GM18507 (cell line): ENCODE measurements at regions not wholly inside any gene's neighbourhood (a gene's known extent, or its start where the extent isn't known, plus 50 kb on each side); places are given as distances from the start of the nearest gene placed in this dataset.
"Not testable (repeated sequence)": the region's sequence is repeated elsewhere in the genome, so short reads cannot be mapped to it uniquely, and the experiment has no call there.

ENCODE experiments used
- DNase-seq: peaks from one replicate; pipeline ENCODE4 v3.0.0; 2011; ENCODE audit warnings: low read depth; ENCODE audit not compliant: insufficient read length; ENCODE audit errors: extremely low spot score
- FAIRE-seq: peaks from 2 replicates; lab custom pipeline; 2011; peaks lifted over from hg19 to GRCh38; lab: Jason Lieb, UNC

GRCh38 chrX:138157850-138158249 lies 553.7 kb downstream of the FGF13 start:
- FAIRE-seq: no peak

GRCh38 chrX:138191998-138192397 lies 519.5 kb downstream of the FGF13 start:
- DNase-seq: no peak
- no peak for FAIRE-seq

More at GRCh38 chrX:138157850-138158249, 553.7 kb downstream of the FGF13 start:
- DNase-seq: no peak

- DNase-seq (no peak), FAIRE-seq (no peak)
Observed at GRCh38 chrX:138229718-138230117, 481.8 kb downstream of the FGF13 start.

GRCh38 chrX:138240266-138240665 lies 471.3 kb downstream of the FGF13 start:
- DNase-seq (no peak), FAIRE-seq (no peak)

- FAIRE-seq: no peak
- DNase-seq: no peak
Observed at GRCh38 chrX:138254001-138254400, 457.5 kb downstream of the FGF13 start.

GRCh38 chrX:138255373-138255772 lies 456.1 kb downstream of the FGF13 start:
- FAIRE-seq (no peak), DNase-seq (no peak)

- not testable (repeated sequence) for FAIRE-seq, DNase-seq
Observed at GRCh38 chrX:138264095-138264494, 447.4 kb downstream of the FGF13 start.

- FAIRE-seq: no peak
- DNase-seq: no peak
Observed at GRCh38 chrX:138270931-138271330, 440.6 kb downstream of the FGF13 start.

- not testable (repeated sequence) for FAIRE-seq
Observed at GRCh38 chrX:138282598-138283150, 428.8 kb downstream of the FGF13 start.

GRCh38 chrX:138287205-138287877 lies 424.2 kb downstream of the FGF13 start:
- no peak for FAIRE-seq
- no peak for DNase-seq

More at GRCh38 chrX:138282598-138283150, 428.8 kb downstream of the FGF13 start:
- DNase-seq: not testable (repeated sequence)

- DNase-seq (no peak), FAIRE-seq (no peak)
Observed at GRCh38 chrX:138294951-138295350, 416.6 kb downstream of the FGF13 start.

GRCh38 chrX:138298268-138298667 lies 413.2 kb downstream of the FGF13 start:
- DNase-seq (no peak), FAIRE-seq (no peak)

- DNase-seq: no peak
- FAIRE-seq: no peak
Observed at GRCh38 chrX:138345801-138346200, 365.7 kb downstream of the FGF13 start.

- no peak for FAIRE-seq
- DNase-seq: no peak
Observed at GRCh38 chrX:138349351-138349750, 362.2 kb downstream of the FGF13 start.

- no peak for DNase-seq
- FAIRE-seq: no peak
Observed at GRCh38 chrX:138378876-138379275, 332.6 kb downstream of the FGF13 start.

GRCh38 chrX:138408101-138408500 lies 303.4 kb downstream of the FGF13 start:
- DNase-seq (no peak), FAIRE-seq (no peak)

- DNase-seq: no peak
- FAIRE-seq: no peak
Observed at GRCh38 chrX:138411048-138411447, 300.5 kb downstream of the FGF13 start.
